ENCODE measurements at regions not wholly inside any gene's neighbourhood (a gene's known extent, or its start where the extent isn't known, plus 50 kb on each side); places are given as distances from the start of the nearest gene placed in this dataset.

GRCh38 chr12:75844985-75845384, 186.6 kb downstream of the PHLDA1 start:
- Histone ChIP-seq H3K4me3 (ENCODE audit: low read length in 3 of 3) (no peak overlapping the region), H3K27ac (ENCODE audit: low read depth, low read length) (no peak overlapping the region), H3K9ac (ENCODE audit: low read depth in 1 of 3, low read length in 3 of 3) (no peak overlapping the region)

GRCh38 chr12:75844049-75844770, 187.4 kb downstream of the PHLDA1 start:
- Histone ChIP-seq H3K4me3 (ENCODE audit: low read length in 3 of 3) (no peak overlapping the region), H3K9me3 (ENCODE audit: control insufficient read depth in 3 of 3, low read length in 3 of 3) (no peaks in the 10 kb centered on the region), H3K9ac (ENCODE audit: low read depth in 1 of 3, low read length in 3 of 3) (no peak overlapping the region), H3K27me3 (ENCODE audit: control insufficient read depth in 3 of 3, insufficient read depth in 3 of 3, low read length in 3 of 3) (no peaks in the 10 kb centered on the region), H3K27ac (ENCODE audit: low read depth, low read length) (no peak overlapping the region), H3K4me1 (ENCODE audit: control insufficient read depth in 3 of 3, insufficient read depth in 3 of 3, low read length in 3 of 3) (peaks cover 0 to 3% (median 0%) of the 10 kb centered on the region in 3 donors), H3K36me3 (ENCODE audit: control insufficient read depth in 3 of 3, insufficient read depth in 3 of 3, low read length in 3 of 3) (no peaks in the 10 kb centered on the region)

More at GRCh38 chr12:75844985-75845384, 186.6 kb downstream of the PHLDA1 start:
- Histone ChIP-seq H3K9me3 (ENCODE audit: control insufficient read depth in 3 of 3, low read length in 3 of 3) (no peaks in the 10 kb centered on the region), H3K27me3 (ENCODE audit: control insufficient read depth in 3 of 3, insufficient read depth in 3 of 3, low read length in 3 of 3) (no peaks in the 10 kb centered on the region), H3K36me3 (ENCODE audit: control insufficient read depth in 3 of 3, insufficient read depth in 3 of 3, low read length in 3 of 3) (no peaks in the 10 kb centered on the region), H3K4me1 (ENCODE audit: control insufficient read depth in 3 of 3, insufficient read depth in 3 of 3, low read length in 3 of 3) (peaks cover 0 to 5% (median 2%) of the 10 kb centered on the region in 3 donors)

DNA sequence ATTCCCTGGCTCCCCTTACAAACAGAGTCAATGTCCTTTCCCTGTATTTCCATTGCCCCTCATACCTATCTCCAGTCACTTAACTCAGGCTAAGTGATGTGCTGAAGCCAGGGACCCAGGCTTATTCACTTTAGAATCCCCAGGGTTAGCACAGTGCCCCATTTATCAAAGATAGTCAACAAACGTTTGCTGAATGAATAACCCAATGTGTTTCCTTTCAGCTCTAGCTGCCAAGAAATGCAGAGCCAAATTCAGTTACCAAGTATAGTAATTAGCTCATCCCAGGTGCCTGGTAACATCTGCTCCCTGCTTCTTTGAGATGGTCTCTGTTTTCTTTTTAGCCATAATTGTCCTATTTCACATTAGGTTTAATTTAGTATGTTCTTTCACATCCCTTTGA, 189.5 kb downstream of the PHLDA1 start:
- H3K36me3 ChIP-seq (ENCODE audit: control insufficient read depth in 3 of 3, insufficient read depth in 3 of 3, low read length in 3 of 3) = no peaks in the 10 kb centered on the region
- H3K4me1 ChIP-seq (ENCODE audit: control insufficient read depth in 3 of 3, insufficient read depth in 3 of 3, low read length in 3 of 3) = peaks cover 0 to 2% (median 0%) of the 10 kb centered on the region in 3 donors
- H3K9me3 ChIP-seq (ENCODE audit: control insufficient read depth in 3 of 3, low read length in 3 of 3) = no peaks in the 10 kb centered on the region
- H3K27ac ChIP-seq (ENCODE audit: low read depth, low read length) = no peak overlapping the region
- H3K4me3 ChIP-seq (ENCODE audit: low read length in 3 of 3) = no peak overlapping the region
- no peaks in the 10 kb centered on the region for H3K27me3 ChIP-seq (ENCODE audit: control insufficient read depth in 3 of 3, insufficient read depth in 3 of 3, low read length in 3 of 3)
- no peak overlapping the region for H3K9ac ChIP-seq (ENCODE audit: low read depth in 1 of 3, low read length in 3 of 3)

DNA sequence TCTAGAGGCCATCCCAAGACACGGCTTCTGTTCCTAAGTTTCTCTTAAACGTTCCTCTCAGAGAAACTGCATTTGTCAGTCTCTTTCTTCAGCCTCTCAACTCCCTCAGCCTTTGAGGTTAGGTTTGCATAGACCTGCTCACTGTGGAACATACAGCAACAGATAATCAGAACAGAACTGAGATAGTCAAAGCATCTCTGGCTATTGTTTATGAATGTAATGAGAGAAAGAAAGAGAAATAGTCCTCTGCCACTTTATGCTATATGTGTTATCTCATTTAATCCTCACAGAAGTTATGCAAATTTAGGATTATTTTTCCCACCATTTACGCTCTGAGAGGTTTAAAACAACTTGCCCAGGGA, 190.6 kb downstream of the PHLDA1 start:
- Histone ChIP-seq H3K9me3 (ENCODE audit: control insufficient read depth in 3 of 3, low read length in 3 of 3) (no peaks in the 10 kb centered on the region), H3K9ac (ENCODE audit: low read depth in 1 of 3, low read length in 3 of 3) (no peak overlapping the region), H3K36me3 (ENCODE audit: control insufficient read depth in 3 of 3, insufficient read depth in 3 of 3, low read length in 3 of 3) (no peaks in the 10 kb centered on the region), H3K4me3 (ENCODE audit: low read length in 3 of 3) (no peak overlapping the region), H3K27me3 (ENCODE audit: control insufficient read depth in 3 of 3, insufficient read depth in 3 of 3, low read length in 3 of 3) (no peaks in the 10 kb centered on the region), H3K4me1 (ENCODE audit: control insufficient read depth in 3 of 3, insufficient read depth in 3 of 3, low read length in 3 of 3) (peaks cover 0 to 2% (median 0%) of the 10 kb centered on the region in 3 donors), H3K27ac (ENCODE audit: low read depth, low read length) (no peak overlapping the region)

DNA sequence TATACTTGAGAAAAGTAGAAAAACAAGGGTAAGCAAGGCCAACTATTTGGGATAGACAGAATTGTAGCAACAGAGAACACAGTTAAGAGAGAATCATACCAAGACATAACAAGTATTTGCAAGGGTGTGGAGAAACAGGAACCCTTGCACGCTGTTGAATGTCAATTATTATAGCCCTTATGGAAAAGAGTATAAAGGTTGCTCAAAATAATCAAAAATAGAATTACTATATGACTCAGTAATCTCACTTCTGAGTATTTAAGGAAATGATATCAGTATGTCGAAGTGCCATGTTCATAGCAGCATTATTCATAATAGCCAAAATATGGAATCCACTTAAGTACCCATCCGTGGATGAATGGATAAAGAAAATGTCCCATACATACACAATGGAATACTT, 193.3 kb downstream of the PHLDA1 start:
- no peak overlapping the region for H3K9ac ChIP-seq (ENCODE audit: low read depth in 1 of 3, low read length in 3 of 3)
- no peaks in the 10 kb centered on the region for H3K27me3 ChIP-seq (ENCODE audit: control insufficient read depth in 3 of 3, insufficient read depth in 3 of 3, low read length in 3 of 3)
- H3K4me1 ChIP-seq (ENCODE audit: control insufficient read depth in 3 of 3, insufficient read depth in 3 of 3, low read length in 3 of 3) = peaks cover 0 to 2% (median 0%) of the 10 kb centered on the region in 3 donors
- H3K36me3 ChIP-seq (ENCODE audit: control insufficient read depth in 3 of 3, insufficient read depth in 3 of 3, low read length in 3 of 3) = no peaks in the 10 kb centered on the region
- H3K4me3 ChIP-seq (ENCODE audit: low read length in 3 of 3) = no peak overlapping the region
- H3K9me3 ChIP-seq (ENCODE audit: control insufficient read depth in 3 of 3, low read length in 3 of 3) = no peaks in the 10 kb centered on the region
- no peak overlapping the region for H3K27ac ChIP-seq (ENCODE audit: low read depth, low read length)

DNA sequence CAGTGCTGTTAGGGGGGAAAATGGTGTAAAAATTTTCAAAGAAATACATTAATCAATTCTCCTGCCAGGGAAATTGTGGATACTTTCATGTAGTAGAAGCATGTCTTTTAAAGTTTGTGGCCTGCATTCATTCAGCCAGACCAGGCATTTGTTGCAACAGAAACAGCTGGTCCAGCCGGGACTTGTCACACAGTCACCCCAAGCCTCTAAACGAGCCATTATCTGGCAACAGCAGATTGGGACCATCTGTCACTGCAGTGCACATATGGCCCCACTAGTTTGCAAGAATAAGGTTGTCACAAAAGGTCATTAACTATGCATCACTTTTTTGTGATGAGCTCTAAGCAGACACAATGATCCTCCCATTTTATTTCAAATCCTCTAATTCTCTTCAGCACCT, 193.9 kb downstream of the PHLDA1 start:
- no peaks in the 10 kb centered on the region for H3K36me3 ChIP-seq (ENCODE audit: control insufficient read depth in 3 of 3, insufficient read depth in 3 of 3, low read length in 3 of 3)
- H3K27me3 ChIP-seq (ENCODE audit: control insufficient read depth in 3 of 3, insufficient read depth in 3 of 3, low read length in 3 of 3) = no peaks in the 10 kb centered on the region
- H3K9me3 ChIP-seq (ENCODE audit: control insufficient read depth in 3 of 3, low read length in 3 of 3) = no peaks in the 10 kb centered on the region
- H3K9ac ChIP-seq (ENCODE audit: low read depth in 1 of 3, low read length in 3 of 3) = no peak overlapping the region
- H3K27ac ChIP-seq (ENCODE audit: low read depth, low read length) = no peak overlapping the region
- no peak overlapping the region for H3K4me3 ChIP-seq (ENCODE audit: low read length in 3 of 3)
- H3K4me1 ChIP-seq (ENCODE audit: control insufficient read depth in 3 of 3, insufficient read depth in 3 of 3, low read length in 3 of 3) = peaks cover 0 to 2% (median 0%) of the 10 kb centered on the region in 3 donors

DNA sequence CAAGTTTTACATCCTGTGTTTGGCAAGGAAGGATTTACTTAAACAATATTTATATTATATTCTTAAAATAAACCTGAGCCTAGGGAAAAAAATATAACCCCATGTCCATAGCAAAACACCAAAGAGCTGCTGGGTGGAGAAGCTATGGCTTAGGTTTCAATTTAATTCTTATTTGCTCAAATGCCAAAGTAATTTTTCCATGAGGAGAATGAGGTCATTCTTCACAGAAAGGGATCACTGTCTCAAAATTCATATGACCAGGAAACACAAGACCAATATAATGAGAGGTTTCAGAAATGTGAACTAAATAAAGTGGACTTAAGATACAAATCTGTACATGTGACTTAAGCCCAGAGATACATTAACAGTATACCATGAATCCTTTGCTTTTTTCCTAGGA, 195.0 kb downstream of the PHLDA1 start:
- Histone ChIP-seq H3K9ac (ENCODE audit: low read depth in 1 of 3, low read length in 3 of 3) (no peak overlapping the region), H3K9me3 (ENCODE audit: control insufficient read depth in 3 of 3, low read length in 3 of 3) (no peaks in the 10 kb centered on the region), H3K36me3 (ENCODE audit: control insufficient read depth in 3 of 3, insufficient read depth in 3 of 3, low read length in 3 of 3) (no peaks in the 10 kb centered on the region), H3K4me1 (ENCODE audit: control insufficient read depth in 3 of 3, insufficient read depth in 3 of 3, low read length in 3 of 3) (no peaks in the 10 kb centered on the region), H3K27me3 (ENCODE audit: control insufficient read depth in 3 of 3, insufficient read depth in 3 of 3, low read length in 3 of 3) (no peaks in the 10 kb centered on the region), H3K27ac (ENCODE audit: low read depth, low read length) (no peak overlapping the region), H3K4me3 (ENCODE audit: low read length in 3 of 3) (no peak overlapping the region)

DNA sequence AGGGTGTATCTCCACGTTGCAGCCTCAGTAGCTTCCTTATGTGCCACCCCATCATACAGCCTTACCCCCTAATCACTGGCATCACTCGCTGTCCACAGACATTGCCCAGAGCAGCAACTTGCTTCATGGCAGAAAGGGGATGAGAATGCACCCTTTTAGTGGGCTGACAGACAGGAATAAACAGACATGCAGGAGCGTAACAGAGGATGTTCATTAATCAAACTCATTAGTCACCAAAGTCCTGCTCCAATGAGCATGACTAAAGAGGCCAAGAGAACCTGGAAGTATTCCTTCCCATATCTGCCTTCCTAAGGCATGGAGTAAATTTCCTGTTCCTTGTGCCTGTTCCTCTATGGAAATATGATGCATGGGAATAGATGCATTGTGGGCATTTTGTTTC, 197.0 kb downstream of the PHLDA1 start:
- no peak overlapping the region for H3K9ac ChIP-seq (ENCODE audit: low read depth in 1 of 3, low read length in 3 of 3)
- no peaks in the 10 kb centered on the region for H3K9me3 ChIP-seq (ENCODE audit: control insufficient read depth in 3 of 3, low read length in 3 of 3)
- no peak overlapping the region for H3K4me3 ChIP-seq (ENCODE audit: low read length in 3 of 3)
- H3K36me3 ChIP-seq (ENCODE audit: control insufficient read depth in 3 of 3, insufficient read depth in 3 of 3, low read length in 3 of 3) = no peaks in the 10 kb centered on the region
- H3K27me3 ChIP-seq (ENCODE audit: control insufficient read depth in 3 of 3, insufficient read depth in 3 of 3, low read length in 3 of 3) = no peaks in the 10 kb centered on the region
- H3K4me1 ChIP-seq (ENCODE audit: control insufficient read depth in 3 of 3, insufficient read depth in 3 of 3, low read length in 3 of 3) = no peaks in the 10 kb centered on the region
- H3K27ac ChIP-seq (ENCODE audit: low read depth, low read length) = no peak overlapping the region

GRCh38 chr12:75833268-75833667, 198.3 kb downstream of the PHLDA1 start:
- Histone ChIP-seq H3K9ac (ENCODE audit: low read depth in 1 of 3, low read length in 3 of 3) (no peak overlapping the region), H3K27me3 (ENCODE audit: control insufficient read depth in 3 of 3, insufficient read depth in 3 of 3, low read length in 3 of 3) (no peaks in the 10 kb centered on the region), H3K9me3 (ENCODE audit: control insufficient read depth in 3 of 3, low read length in 3 of 3) (no peaks in the 10 kb centered on the region), H3K27ac (ENCODE audit: low read depth, low read length) (no peak overlapping the region), H3K36me3 (ENCODE audit: control insufficient read depth in 3 of 3, insufficient read depth in 3 of 3, low read length in 3 of 3) (no peaks in the 10 kb centered on the region), H3K4me1 (ENCODE audit: control insufficient read depth in 3 of 3, insufficient read depth in 3 of 3, low read length in 3 of 3) (no peaks in the 10 kb centered on the region), H3K4me3 (ENCODE audit: low read length in 3 of 3) (no peak overlapping the region)

GRCh38 chr12:75831402-75831801, 200.2 kb downstream of the PHLDA1 start:
- no peak overlapping the region for H3K9ac ChIP-seq (ENCODE audit: low read depth in 1 of 3, low read length in 3 of 3)
- no peak overlapping the region for H3K27ac ChIP-seq (ENCODE audit: low read depth, low read length)
- H3K4me1 ChIP-seq (ENCODE audit: control insufficient read depth in 3 of 3, insufficient read depth in 3 of 3, low read length in 3 of 3) = no peaks in the 10 kb centered on the region
- no peaks in the 10 kb centered on the region for H3K36me3 ChIP-seq (ENCODE audit: control insufficient read depth in 3 of 3, insufficient read depth in 3 of 3, low read length in 3 of 3)
- no peaks in the 10 kb centered on the region for H3K9me3 ChIP-seq (ENCODE audit: control insufficient read depth in 3 of 3, low read length in 3 of 3)
- H3K27me3 ChIP-seq (ENCODE audit: control insufficient read depth in 3 of 3, insufficient read depth in 3 of 3, low read length in 3 of 3) = no peaks in the 10 kb centered on the region
- no peak overlapping the region for H3K4me3 ChIP-seq (ENCODE audit: low read length in 3 of 3)
